ENCODE measurements at regions not wholly inside any gene's neighbourhood (a gene's known extent, or its start where the extent isn't known, plus 50 kb on each side); places are given as distances from the start of the nearest gene placed in this dataset.

DNA sequence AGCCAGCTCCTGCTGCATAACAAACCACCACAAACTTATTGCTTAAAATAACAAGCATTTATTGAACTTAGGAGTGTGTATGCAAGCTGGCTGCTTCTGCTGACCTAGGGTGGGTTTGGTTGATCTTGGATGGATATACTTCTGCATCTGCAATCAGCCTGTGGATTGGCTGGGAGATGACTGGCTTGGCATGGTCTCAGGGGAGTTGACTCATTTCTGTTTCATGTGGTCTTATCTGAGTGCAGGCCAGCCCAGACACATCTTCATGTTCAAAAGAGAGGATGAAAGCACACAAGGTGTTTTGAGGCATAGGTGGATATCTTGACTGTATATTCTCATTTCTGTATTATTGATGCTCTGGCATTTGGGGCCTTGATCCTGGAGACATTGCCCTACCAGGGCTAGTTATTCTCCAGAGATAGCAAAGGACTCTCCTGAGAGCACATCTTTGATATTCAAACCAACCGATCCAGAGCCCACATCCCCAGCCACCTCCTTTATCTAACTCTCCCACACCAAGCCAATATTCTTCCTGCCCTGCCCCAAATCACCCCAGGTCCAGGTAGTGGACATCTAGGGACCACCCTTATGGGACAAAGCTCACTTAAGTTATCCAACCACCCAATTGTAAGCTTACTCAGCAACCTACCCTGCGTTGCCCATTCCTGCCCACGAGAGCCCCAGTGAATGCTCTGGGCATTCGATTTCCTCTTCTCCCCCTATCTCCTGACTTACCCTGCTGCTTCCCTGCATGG is 350.8 kb downstream of the PTPRU start:
- TF ChIP-seq CTCF (IDR thresholded peaks at IDR 0.05; ENCODE audit: low read length, missing control alignments), result no peak
- H3K4me3 ChIP-seq (replicated peaks; ENCODE audit: low read depth, low read length), result no peak overlapping the region
- DNase-seq (ENCODE audit: low read depth), result no peak

DNA sequence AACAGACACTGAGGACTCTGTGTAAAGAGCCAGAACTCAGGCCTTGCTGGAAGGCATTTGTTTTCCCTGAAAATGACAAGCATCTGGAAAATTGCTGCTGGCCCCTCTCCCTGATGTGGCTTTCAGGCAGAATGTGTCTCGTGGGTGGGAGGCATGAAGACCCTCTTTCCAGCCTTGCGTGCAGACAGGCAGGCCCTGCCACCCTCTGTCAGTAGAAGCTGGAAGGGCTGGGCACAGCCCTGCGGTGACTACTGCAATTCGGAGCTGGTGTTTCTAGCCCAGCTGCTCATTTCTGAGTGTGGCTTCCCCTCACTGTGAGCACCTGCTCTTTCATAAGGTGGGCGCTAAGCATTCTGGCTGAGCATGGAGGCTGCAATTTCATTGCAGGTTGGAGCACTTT is 349.9 kb downstream of the PTPRU start:
- H3K4me3 ChIP-seq (replicated peaks; ENCODE audit: low read depth, low read length), result no peak overlapping the region
- TF ChIP-seq CTCF (IDR thresholded peaks at IDR 0.05; ENCODE audit: low read length, missing control alignments), result no peak
- DNase-seq (ENCODE audit: low read depth), result no peak

GRCh38 chr1:29585656-29586055 is 349.3 kb downstream of the PTPRU start:
- no peak for TF ChIP-seq CTCF (IDR thresholded peaks at IDR 0.05; ENCODE audit: low read length, missing control alignments)
- no peak for DNase-seq (ENCODE audit: low read depth)
- H3K4me3 ChIP-seq (replicated peaks; ENCODE audit: low read depth, low read length), result no peak overlapping the region

DNA sequence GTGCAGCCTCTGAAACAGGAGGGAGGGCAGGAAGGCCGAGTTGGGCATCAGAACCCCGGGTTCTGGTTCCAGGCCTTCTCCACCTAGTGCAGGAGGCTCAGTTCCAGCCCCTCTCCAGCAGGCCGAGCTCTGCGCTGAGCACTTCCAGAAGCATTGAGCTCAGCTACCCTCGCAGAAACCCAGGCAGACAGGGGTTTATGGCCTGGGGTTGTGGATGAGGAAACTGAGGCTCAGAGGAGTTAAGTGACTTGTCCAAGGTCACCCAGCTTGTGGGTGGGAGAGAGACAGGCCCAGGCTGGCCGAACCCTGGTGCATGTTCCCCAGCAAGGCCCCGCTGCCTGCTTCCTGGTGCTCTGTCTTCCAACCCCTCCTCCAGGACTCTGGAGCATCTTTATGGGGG is 348.9 kb downstream of the PTPRU start:
- no peak overlapping the region for H3K4me3 ChIP-seq (replicated peaks; ENCODE audit: low read depth, low read length)

DNA sequence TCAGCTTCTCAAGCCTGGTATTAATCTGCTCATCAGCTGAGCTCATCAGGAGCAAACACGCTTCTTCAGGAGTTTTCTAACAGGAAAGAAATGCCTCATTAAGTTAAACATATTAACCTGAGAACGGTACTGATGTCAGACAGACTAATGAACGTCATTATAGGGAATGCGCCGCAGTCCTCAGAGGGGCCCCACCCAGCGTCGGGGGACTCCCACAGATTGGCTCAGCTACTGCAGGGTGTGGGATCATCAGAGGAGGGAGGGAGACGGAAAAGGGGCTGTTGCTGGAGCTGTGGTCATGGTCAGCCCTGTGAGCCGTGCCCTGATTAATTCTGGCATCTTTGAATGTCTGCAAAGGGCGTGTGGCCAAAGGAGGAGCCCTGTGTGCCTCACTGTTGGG is 348.5 kb downstream of the PTPRU start:
- DNase-seq (ENCODE audit: low read depth), result no peak
- TF ChIP-seq CTCF (IDR thresholded peaks at IDR 0.05; ENCODE audit: low read length, missing control alignments), result no peak

More for the DNA sequence above, 348.9 kb downstream of the PTPRU start:
- no peak for DNase-seq (ENCODE audit: low read depth)
- no peak for TF ChIP-seq CTCF (IDR thresholded peaks at IDR 0.05; ENCODE audit: low read length, missing control alignments)

GRCh38 chr1:29584362-29584761 is 348.0 kb downstream of the PTPRU start:
- no peak for TF ChIP-seq CTCF (IDR thresholded peaks at IDR 0.05; ENCODE audit: low read length, missing control alignments)
- no peak for DNase-seq (ENCODE audit: low read depth)
- no peak overlapping the region for H3K4me3 ChIP-seq (replicated peaks; ENCODE audit: low read depth, low read length)

More for the DNA sequence above, 348.5 kb downstream of the PTPRU start:
- H3K4me3 ChIP-seq (replicated peaks; ENCODE audit: low read depth, low read length), result no peak overlapping the region

DNA sequence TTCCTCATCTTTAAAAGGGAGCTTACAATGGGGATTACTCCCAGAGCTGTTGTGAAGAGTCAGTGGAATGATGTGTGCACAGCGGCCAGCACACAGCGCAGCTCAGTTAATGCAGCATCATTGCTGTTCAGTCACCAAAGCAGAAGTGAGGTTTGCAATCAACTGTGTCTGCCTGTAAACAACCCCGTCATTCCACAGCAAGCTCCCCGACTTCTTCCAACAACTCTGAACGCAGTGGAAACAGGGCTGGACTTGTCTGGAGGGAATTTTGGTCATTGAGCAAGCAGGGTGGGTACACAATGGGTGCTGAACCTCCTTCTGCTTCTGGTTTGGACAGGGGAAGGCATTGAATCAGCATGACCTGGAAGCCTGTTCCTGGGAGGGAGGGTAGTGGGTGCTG is 347.4 kb downstream of the PTPRU start:
- no peak for DNase-seq (ENCODE audit: low read depth)
- no peak overlapping the region for H3K4me3 ChIP-seq (replicated peaks; ENCODE audit: low read depth, low read length)
- no peak for TF ChIP-seq CTCF (IDR thresholded peaks at IDR 0.05; ENCODE audit: low read length, missing control alignments)

All from fibroblast of pulmonary artery (primary cell).